SU-DHL-6 (cell line): ENCODE measurements at regions not wholly inside any gene's neighbourhood (a gene's known extent, or its start where the extent isn't known, plus 50 kb on each side); places are given as distances from the start of the nearest gene placed in this dataset.

Source experiments
- EZH2phosphoT487 ChIP-seq: fragments of 200-600 bp; sonication (generic), shearing (Covaris generic); conservative IDR thresholded peaks from 2 replicates; pipeline ENCODE4 v1.6.1; 2018; ENCODE audit warnings: mild to moderate bottlenecking, antibody characterized with exemption, low read length, moderate library complexity, mixed read lengths
- TF ChIP-seq, protein P1 (sequence below): fragments of 200-600 bp; sonication (generic); IDR thresholded peaks from one replicate; pipeline ENCODE4 v1.5.1; 2017; ENCODE audit warnings: antibody characterized with exemption, mild to moderate bottlenecking, low read length, moderate library complexity; ENCODE audit not compliant: insufficient read depth, poor library complexity, severe bottlenecking

DNA sequence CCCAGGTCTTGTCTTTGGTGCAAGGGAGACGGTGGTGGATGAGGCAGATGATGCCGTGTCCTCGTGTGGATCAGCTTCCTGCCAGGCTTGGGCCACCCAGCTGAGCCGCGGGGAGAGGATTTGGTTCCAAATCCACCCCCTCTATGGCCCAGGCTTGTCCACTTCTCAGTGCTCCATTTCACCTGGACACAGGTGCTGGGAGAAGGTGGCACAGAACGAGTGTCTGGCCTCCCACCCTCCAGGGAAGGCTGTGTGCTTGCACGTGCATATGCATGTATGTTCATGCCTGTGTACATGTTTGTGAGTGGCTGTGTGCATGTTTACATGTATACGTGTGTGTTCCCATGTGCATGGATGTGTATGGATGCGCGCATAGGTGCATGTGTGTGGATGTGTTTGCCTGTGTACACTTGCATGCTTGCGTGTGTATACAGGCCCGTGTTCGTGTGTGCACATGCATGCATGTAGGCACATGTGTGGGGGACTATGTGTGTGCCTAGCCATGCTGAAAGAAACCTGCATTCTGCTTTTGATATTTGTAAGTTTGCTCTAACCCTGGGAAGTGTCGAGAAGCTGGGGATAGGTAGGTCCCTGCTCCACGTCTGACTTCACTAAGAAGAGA is 196.3 kb downstream of the IRF8 start:
- TF ChIP-seq, protein P1, sequence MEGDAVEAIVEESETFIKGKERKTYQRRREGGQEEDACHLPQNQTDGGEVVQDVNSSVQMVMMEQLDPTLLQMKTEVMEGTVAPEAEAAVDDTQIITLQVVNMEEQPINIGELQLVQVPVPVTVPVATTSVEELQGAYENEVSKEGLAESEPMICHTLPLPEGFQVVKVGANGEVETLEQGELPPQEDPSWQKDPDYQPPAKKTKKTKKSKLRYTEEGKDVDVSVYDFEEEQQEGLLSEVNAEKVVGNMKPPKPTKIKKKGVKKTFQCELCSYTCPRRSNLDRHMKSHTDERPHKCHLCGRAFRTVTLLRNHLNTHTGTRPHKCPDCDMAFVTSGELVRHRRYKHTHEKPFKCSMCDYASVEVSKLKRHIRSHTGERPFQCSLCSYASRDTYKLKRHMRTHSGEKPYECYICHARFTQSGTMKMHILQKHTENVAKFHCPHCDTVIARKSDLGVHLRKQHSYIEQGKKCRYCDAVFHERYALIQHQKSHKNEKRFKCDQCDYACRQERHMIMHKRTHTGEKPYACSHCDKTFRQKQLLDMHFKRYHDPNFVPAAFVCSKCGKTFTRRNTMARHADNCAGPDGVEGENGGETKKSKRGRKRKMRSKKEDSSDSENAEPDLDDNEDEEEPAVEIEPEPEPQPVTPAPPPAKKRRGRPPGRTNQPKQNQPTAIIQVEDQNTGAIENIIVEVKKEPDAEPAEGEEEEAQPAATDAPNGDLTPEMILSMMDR, result no peak
- TF ChIP-seq EZH2phosphoT487, result no peak
